ENCODE measurements at regions not wholly inside any gene's neighbourhood (a gene's known extent, or its start where the extent isn't known, plus 50 kb on each side); places are given as distances from the start of the nearest gene placed in this dataset.

- TF ChIP-seq CTCF (conservative IDR thresholded peaks at IDR 0.05; ENCODE audit: low read depth, low read length) (no peak), EZH2phosphoT487 (IDR thresholded peaks at IDR 0.05; ENCODE audit: borderline replicate concordance, low read length) (no peak)
Observed at GRCh38 chr5:61232490-61233050, 70.3 kb upstream of the SMIM15 start.
